ENCODE measurements at regions not wholly inside any gene's neighbourhood (a gene's known extent, or its start where the extent isn't known, plus 50 kb on each side); places are given as distances from the start of the nearest gene placed in this dataset.

GRCh38 chr9:2291980-2292704 lies 277.0 kb downstream of the SMARCA2 start:
- H3K4me1 ChIP-seq (ENCODE audit: insufficient read depth, poor library complexity, severe bottlenecking), result no peaks in the 10 kb centered on the region
- no peaks in the 10 kb centered on the region for H3K9me3 ChIP-seq (ENCODE audit: severe bottlenecking)
- ATAC-seq (ENCODE audit: low read depth) (peak; percentile 52; the same call in 2 of the 3 replicates), DNase-seq (ENCODE audit: low spot score) (no peak)
- TF ChIP-seq CTCF (IDR thresholded peaks at IDR 0.05; ENCODE audit: poor library complexity, severe bottlenecking), result no peak
- no peak overlapping the region for H3K4me3 ChIP-seq (ENCODE audit: severe bottlenecking)
- no peak overlapping the region for H3K27ac ChIP-seq (ENCODE audit: poor library complexity, severe bottlenecking)
- no peaks in the 10 kb centered on the region for H3K27me3 ChIP-seq (ENCODE audit: insufficient read depth, poor library complexity, severe bottlenecking)
- H3K36me3 ChIP-seq (ENCODE audit: low read depth), result no peaks in the 10 kb centered on the region

GRCh38 chr9:2292733-2293132 lies 277.6 kb downstream of the SMARCA2 start:
- no peak for TF ChIP-seq CTCF (IDR thresholded peaks at IDR 0.05; ENCODE audit: poor library complexity, severe bottlenecking)
- Histone ChIP-seq H3K27ac (ENCODE audit: poor library complexity, severe bottlenecking) (no peak overlapping the region), H3K9me3 (ENCODE audit: severe bottlenecking) (no peaks in the 10 kb centered on the region), H3K4me3 (ENCODE audit: severe bottlenecking) (no peak overlapping the region), H3K27me3 (ENCODE audit: insufficient read depth, poor library complexity, severe bottlenecking) (no peaks in the 10 kb centered on the region), H3K36me3 (ENCODE audit: low read depth) (no peaks in the 10 kb centered on the region), H3K4me1 (ENCODE audit: insufficient read depth, poor library complexity, severe bottlenecking) (no peaks in the 10 kb centered on the region)
- ATAC-seq (ENCODE audit: low read depth) (no peak), DNase-seq (ENCODE audit: low spot score) (no peak)

GRCh38 chr9:2297771-2298170 lies 282.6 kb downstream of the SMARCA2 start:
- Histone ChIP-seq H3K27ac (ENCODE audit: poor library complexity, severe bottlenecking) (no peak overlapping the region), H3K27me3 (ENCODE audit: insufficient read depth, poor library complexity, severe bottlenecking) (no peaks in the 10 kb centered on the region), H3K36me3 (ENCODE audit: low read depth) (no peaks in the 10 kb centered on the region), H3K4me3 (ENCODE audit: severe bottlenecking) (no peak overlapping the region), H3K9me3 (ENCODE audit: severe bottlenecking) (no peaks in the 10 kb centered on the region), H3K4me1 (ENCODE audit: insufficient read depth, poor library complexity, severe bottlenecking) (no peaks in the 10 kb centered on the region)
- DNase-seq (ENCODE audit: low spot score), result no peak
- no peak for ATAC-seq (ENCODE audit: low read depth)
- no peak for TF ChIP-seq CTCF (IDR thresholded peaks at IDR 0.05; ENCODE audit: poor library complexity, severe bottlenecking)

GRCh38 chr9:2298217-2298616 lies 283.1 kb downstream of the SMARCA2 start:
- Histone ChIP-seq H3K36me3 (ENCODE audit: low read depth) (no peaks in the 10 kb centered on the region), H3K27ac (ENCODE audit: poor library complexity, severe bottlenecking) (no peak overlapping the region), H3K4me3 (ENCODE audit: severe bottlenecking) (no peak overlapping the region), H3K9me3 (ENCODE audit: severe bottlenecking) (no peaks in the 10 kb centered on the region), H3K4me1 (ENCODE audit: insufficient read depth, poor library complexity, severe bottlenecking) (no peaks in the 10 kb centered on the region), H3K27me3 (ENCODE audit: insufficient read depth, poor library complexity, severe bottlenecking) (no peaks in the 10 kb centered on the region)
- ATAC-seq (ENCODE audit: low read depth) (no peak), DNase-seq (ENCODE audit: low spot score) (no peak)
- TF ChIP-seq CTCF (IDR thresholded peaks at IDR 0.05; ENCODE audit: poor library complexity, severe bottlenecking), result no peak

- DNase-seq (ENCODE audit: low spot score) (no peak), ATAC-seq (ENCODE audit: low read depth) (no peak)
- H3K4me1 ChIP-seq (ENCODE audit: insufficient read depth, poor library complexity, severe bottlenecking), result no peaks in the 10 kb centered on the region
- no peaks in the 10 kb centered on the region for H3K9me3 ChIP-seq (ENCODE audit: severe bottlenecking)
- no peak overlapping the region for H3K27ac ChIP-seq (ENCODE audit: poor library complexity, severe bottlenecking)
- H3K36me3 ChIP-seq (ENCODE audit: low read depth), result no peaks in the 10 kb centered on the region
- H3K27me3 ChIP-seq (ENCODE audit: insufficient read depth, poor library complexity, severe bottlenecking), result no peaks in the 10 kb centered on the region
- no peak overlapping the region for H3K4me3 ChIP-seq (ENCODE audit: severe bottlenecking)
- no peak for TF ChIP-seq CTCF (IDR thresholded peaks at IDR 0.05; ENCODE audit: poor library complexity, severe bottlenecking)
Observed at GRCh38 chr9:2299156-2299842, 284.2 kb downstream of the SMARCA2 start.

Data from RWPE2 (cell line).